Mucosa of gallbladder (tissue), 1 donor: ENCODE measurements at regions not wholly inside any gene's neighbourhood (a gene's known extent, or its start where the extent isn't known, plus 50 kb on each side); places are given as distances from the start of the nearest gene placed in this dataset.

Experiments used
- DNase-seq: peaks from one replicate; pipeline ENCODE4 v3.0.0-alpha.2; 2020; ENCODE audit warnings: low spot score
- donor health status: DM: no; HTN: no; CAD: no.

GRCh38 chr5:8393240-8393639, 524.3 kb downstream of the MTRR start:
- no peak for DNase-seq

GRCh38 chr5:8394965-8395364, 526.0 kb downstream of the MTRR start:
- no peak for DNase-seq

GRCh38 chr5:8396246-8396645, 527.3 kb downstream of the MTRR start:
- DNase-seq = no peak

- DNase-seq = no peak
These were observed 527.8 kb downstream of the MTRR start for GRCh38 chr5:8396756-8397155.

- DNase-seq = no peak
These were observed 530.5 kb downstream of the MTRR start for GRCh38 chr5:8399471-8399870.

- no peak for DNase-seq
These were observed 539.3 kb downstream of the MTRR start for GRCh38 chr5:8408258-8408657.

GRCh38 chr5:8410618-8411017, 541.7 kb downstream of the MTRR start:
- no peak for DNase-seq

- no peak for DNase-seq
These were observed 545.0 kb downstream of the MTRR start for GRCh38 chr5:8413975-8414374.

- no peak for DNase-seq
These were observed 548.5 kb downstream of the MTRR start for GRCh38 chr5:8417316-8418048.

GRCh38 chr5:8418049-8418426, 549.1 kb downstream of the MTRR start:
- DNase-seq = no peak

GRCh38 chr5:8429778-8430758, 561.1 kb downstream of the MTRR start:
- DNase-seq = no peak

GRCh38 chr5:8434501-8434900, 565.6 kb downstream of the MTRR start:
- DNase-seq = no peak

GRCh38 chr5:8436924-8437323, 568.0 kb downstream of the MTRR start:
- DNase-seq = no peak

GRCh38 chr5:8445139-8445538, 576.2 kb downstream of the MTRR start:
- no peak for DNase-seq

GRCh38 chr5:8446179-8446578, 577.2 kb downstream of the MTRR start:
- DNase-seq = no peak

- no peak for DNase-seq
These were observed 587.9 kb downstream of the MTRR start for GRCh38 chr5:8456846-8457186.

GRCh38 chr5:8457187-8458037, 588.5 kb downstream of the MTRR start:
- peak; percentile 95 for DNase-seq

GRCh38 chr5:8458038-8458383, 589.1 kb downstream of the MTRR start:
- no peak for DNase-seq

- no peak for DNase-seq
These were observed 592.6 kb downstream of the MTRR start for GRCh38 chr5:8461543-8461942.

- no peak for DNase-seq
These were observed 593.6 kb downstream of the MTRR start for GRCh38 chr5:8462565-8462964.

- DNase-seq = no peak
These were observed 601.5 kb downstream of the MTRR start for GRCh38 chr5:8470489-8470888.

- DNase-seq = no peak
These were observed 602.6 kb downstream of the MTRR start for GRCh38 chr5:8471581-8471980.
